ENCODE measurements at regions not wholly inside any gene's neighbourhood (a gene's known extent, or its start where the extent isn't known, plus 50 kb on each side); places are given as distances from the start of the nearest gene placed in this dataset.

DNA sequence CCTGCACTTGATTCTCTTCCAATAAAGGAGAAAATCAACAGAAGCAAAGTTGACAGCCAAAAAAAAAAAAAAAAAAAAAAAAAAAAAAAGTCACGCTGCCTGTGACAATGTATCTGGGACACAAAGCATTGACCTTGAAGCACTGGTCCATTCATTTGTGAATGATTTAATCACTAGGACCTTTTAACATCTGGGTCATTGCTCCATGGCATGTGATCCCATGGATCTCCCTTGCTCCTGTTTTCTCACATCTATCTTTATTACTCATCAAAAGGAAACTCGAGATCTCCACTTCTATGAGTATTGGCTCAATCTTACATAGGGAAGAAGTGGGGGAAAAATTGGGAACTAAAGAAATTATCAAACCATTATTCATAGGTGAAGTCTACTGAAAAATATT, 89.6 kb upstream of the SMIM30 start:
- POLR2A ChIA-PET (ENCODE audit: low non-redundant PET), result no interaction called here
- TF ChIP-seq CTCF (conservative IDR thresholded peaks at IDR 0.05; ENCODE audit: low read depth), result no peak

DNA sequence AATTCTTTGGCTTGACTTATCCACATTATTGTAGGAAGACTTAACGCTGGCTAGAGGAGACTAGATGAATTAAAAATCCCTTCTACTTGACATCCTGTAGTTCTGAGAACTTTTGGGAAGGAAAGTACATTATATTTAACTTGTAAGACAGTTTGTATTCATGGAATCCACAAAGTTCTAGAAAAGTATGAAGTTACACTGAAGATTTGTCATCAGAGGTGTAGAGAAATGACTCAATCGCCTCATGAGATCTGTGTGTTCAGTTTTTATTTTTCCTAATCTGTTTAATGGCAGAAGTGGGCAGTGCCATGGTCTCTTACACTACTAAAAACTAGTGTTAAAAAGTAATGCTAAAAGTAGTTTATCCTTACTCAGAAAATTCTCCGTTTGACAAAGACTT, 89.1 kb upstream of the SMIM30 start:
- ChIA-PET CTCF (no interaction called here), POLR2A (ENCODE audit: low non-redundant PET) (no interaction called here)
- no peak for DNase-seq (ENCODE audit: low spot score)
- H3K27ac ChIP-seq, result no peak overlapping the region
- TF ChIP-seq CTCF (conservative IDR thresholded peaks at IDR 0.05; ENCODE audit: low read depth), result no peak

More for the DNA sequence above, 89.6 kb upstream of the SMIM30 start:
- H3K27ac ChIP-seq, result no peak overlapping the region
- DNase-seq (ENCODE audit: low spot score), result no peak
- CTCF ChIA-PET, result no interaction called here

DNA sequence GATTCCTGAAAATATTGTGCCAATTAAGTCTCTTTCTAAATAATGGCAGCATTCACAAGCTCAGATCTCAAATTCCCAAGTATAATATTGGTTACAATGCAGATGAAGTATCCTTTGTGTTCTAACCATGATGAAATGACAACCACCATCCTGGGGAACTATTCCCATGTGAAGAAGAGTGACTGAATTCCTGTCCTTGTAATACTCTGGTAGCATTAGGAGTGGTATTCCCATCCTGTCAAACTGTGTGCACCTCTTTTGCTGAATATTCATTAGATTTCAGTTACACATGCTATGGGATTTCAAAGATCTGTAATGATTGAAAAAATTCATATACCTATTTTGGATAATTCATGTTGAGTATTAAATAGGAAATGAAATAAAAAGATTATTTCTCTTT, 86.1 kb upstream of the SMIM30 start:
- DNase-seq (ENCODE audit: low spot score), result no peak
- ChIA-PET POLR2A (ENCODE audit: low non-redundant PET) (no interaction called here), CTCF (no interaction called here)
- no peak overlapping the region for H3K27ac ChIP-seq
- no peak for TF ChIP-seq CTCF (conservative IDR thresholded peaks at IDR 0.05; ENCODE audit: low read depth)

GRCh38 chr7:113202284-113202683, 83.9 kb upstream of the SMIM30 start:
- ChIA-PET CTCF (no interaction called here), POLR2A (ENCODE audit: low non-redundant PET) (no interaction called here)
- no peak for DNase-seq (ENCODE audit: low spot score)
- no peak for TF ChIP-seq CTCF (conservative IDR thresholded peaks at IDR 0.05; ENCODE audit: low read depth)
- H3K27ac ChIP-seq, result no peak overlapping the region

DNA sequence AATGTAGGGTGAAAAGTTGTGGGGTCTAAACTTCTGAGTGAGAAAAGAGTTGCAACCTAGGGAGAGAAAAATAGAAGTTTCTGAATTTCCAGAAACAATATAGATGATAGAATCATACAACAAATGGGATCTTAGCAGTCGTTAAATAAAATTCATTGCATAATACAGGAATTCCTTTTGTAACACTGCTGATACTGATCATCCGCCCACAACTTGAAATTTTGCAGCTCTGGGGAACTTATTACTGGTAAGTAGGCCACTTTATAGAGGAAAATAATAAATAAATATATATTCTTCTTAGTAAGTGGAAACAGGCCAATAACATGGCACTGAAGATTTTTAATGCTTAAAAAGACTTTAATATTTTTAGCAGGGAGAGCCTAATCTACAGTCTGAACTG, 81.9 kb upstream of the SMIM30 start:
- DNase-seq (ENCODE audit: low spot score), result no peak
- CTCF ChIA-PET, result no interaction called here
- TF ChIP-seq CTCF (conservative IDR thresholded peaks at IDR 0.05; ENCODE audit: low read depth), result no peak

GRCh38 chr7:113199841-113200240, 81.5 kb upstream of the SMIM30 start:
- no peak overlapping the region for H3K27ac ChIP-seq
- TF ChIP-seq CTCF (conservative IDR thresholded peaks at IDR 0.05; ENCODE audit: low read depth), result no peak
- no peak for DNase-seq (ENCODE audit: low spot score)
- POLR2A ChIA-PET (ENCODE audit: low non-redundant PET), result no interaction called here
- CTCF ChIA-PET, result no interaction called here

More for the DNA sequence above, 81.9 kb upstream of the SMIM30 start:
- POLR2A ChIA-PET (ENCODE audit: low non-redundant PET), result no interaction called here
- no peak overlapping the region for H3K27ac ChIP-seq

GRCh38 chr7:113199136-113199535, 80.8 kb upstream of the SMIM30 start:
- no peak for DNase-seq (ENCODE audit: low spot score)
- H3K27ac ChIP-seq, result no peak overlapping the region
- CTCF ChIA-PET, result no interaction called here
- no peak for TF ChIP-seq CTCF (conservative IDR thresholded peaks at IDR 0.05; ENCODE audit: low read depth)
- POLR2A ChIA-PET (ENCODE audit: low non-redundant PET), result no interaction called here

Measured in RWPE1 (cell line).